Superior temporal gyrus (tissue), 1 donor: ENCODE measurements at regions not wholly inside any gene's neighbourhood (a gene's known extent, or its start where the extent isn't known, plus 50 kb on each side); places are given as distances from the start of the nearest gene placed in this dataset.

Experiments used
- DNase-seq: peaks from one replicate; pipeline ENCODE4 v3.0.0-alpha.2; 2016; ENCODE audit errors: extremely low spot score

GRCh38 chr1:78359666-78360065 lies 131.1 kb upstream of the PTGFR start:
- DNase-seq: no peak

DNA sequence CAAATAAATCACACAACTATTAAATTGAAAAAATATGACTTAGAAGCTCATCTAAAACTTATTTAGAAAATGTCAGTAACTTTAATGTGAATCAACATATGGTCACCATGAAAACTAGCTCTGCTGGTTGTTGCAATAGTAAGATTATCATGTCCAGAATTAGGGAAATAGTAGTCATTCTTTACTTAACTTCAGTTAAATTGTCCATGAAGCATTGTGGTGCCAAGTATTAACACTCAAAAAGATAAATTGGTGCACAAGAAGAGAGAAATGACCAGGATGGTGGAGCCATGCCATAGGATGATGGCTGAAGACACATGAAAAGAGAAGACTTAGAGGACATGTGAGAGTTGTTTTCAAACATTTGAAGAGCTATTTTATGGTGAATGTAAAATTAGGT lies 130.2 kb upstream of the PTGFR start:
- no peak for DNase-seq

DNA sequence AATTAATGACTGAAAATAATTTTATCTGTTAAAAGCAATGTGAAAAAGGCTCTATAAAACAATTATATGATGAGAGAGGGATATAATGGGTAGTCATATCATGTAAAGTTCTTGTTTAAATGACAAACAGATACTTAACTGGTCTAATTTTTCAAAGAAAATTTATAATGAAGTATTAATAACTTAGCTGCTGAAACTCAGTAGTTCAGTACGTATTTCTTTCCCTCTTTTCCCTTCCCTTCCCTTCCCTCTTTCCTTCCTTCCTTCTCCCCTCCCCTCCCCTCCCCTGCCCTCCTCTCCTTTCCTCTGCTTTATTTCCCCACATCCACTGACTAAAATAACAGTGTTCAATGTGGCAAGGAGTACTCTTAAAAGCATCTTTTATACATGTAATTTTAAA lies 123.1 kb upstream of the PTGFR start:
- DNase-seq: no peak

- DNase-seq: no peak
These were observed 121.2 kb upstream of the PTGFR start for GRCh38 chr1:78369546-78369945.

GRCh38 chr1:78370356-78370755 lies 120.4 kb upstream of the PTGFR start:
- no peak for DNase-seq

GRCh38 chr1:78370779-78371482 lies 119.8 kb upstream of the PTGFR start:
- DNase-seq: no peak

- DNase-seq: no peak
These were observed 117.1 kb upstream of the PTGFR start for GRCh38 chr1:78373676-78374075.

DNA sequence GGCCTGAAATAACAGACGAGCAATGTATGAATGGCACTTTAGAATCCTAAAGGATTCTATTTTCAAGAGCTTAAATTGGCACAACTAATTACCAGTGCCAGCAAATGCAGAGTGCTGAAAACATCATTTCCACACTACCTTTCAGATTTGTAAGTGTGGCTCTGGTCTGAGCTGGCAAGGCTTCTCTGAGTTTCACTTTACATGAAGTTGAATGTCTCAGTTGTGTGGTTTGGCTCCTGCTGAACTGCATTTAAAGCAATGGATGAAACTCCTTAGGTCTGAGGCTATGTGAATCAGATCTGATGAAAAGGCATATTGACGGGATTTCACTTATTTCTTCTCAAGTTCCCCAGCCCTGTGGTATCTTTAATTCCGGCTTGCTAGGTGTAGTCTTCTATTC lies 114.8 kb upstream of the PTGFR start:
- no peak for DNase-seq

GRCh38 chr1:78377356-78377928 lies 113.3 kb upstream of the PTGFR start:
- DNase-seq: no peak

GRCh38 chr1:78383923-78384322 lies 106.9 kb upstream of the PTGFR start:
- DNase-seq: no peak

DNA sequence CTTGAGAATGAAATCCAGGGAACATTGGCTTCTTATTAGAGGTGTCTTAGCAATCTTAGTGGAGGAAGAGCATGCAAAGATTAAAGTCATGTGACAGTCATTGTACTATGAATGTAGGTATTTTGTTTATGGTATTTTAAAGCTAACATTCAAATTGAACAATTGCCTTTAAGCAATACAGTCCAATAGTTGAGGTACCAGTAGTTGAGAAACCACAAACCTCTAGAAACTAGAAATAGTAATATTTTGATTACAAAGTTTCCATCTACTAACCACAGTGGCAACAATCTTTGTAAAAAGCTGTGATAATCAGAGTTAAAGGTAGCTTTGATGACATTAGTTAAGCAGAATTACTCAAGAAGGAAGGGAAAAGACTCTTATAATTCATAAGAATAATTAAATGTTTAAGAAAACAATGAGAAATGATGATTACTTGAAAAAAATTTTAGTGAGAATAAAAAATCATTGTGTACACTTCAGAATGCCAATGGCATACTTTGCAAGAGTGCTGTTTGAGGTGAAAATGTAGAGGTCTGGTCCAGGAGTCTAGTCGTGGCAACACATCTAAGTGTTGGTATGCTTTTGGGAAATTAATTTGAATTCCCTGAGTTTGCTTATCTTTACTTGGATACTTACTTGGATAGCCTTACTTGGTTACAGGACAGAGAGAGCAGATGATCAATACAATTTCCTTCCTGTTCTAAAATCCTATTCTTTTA lies 104.9 kb upstream of the PTGFR start:
- DNase-seq: no peak

DNA sequence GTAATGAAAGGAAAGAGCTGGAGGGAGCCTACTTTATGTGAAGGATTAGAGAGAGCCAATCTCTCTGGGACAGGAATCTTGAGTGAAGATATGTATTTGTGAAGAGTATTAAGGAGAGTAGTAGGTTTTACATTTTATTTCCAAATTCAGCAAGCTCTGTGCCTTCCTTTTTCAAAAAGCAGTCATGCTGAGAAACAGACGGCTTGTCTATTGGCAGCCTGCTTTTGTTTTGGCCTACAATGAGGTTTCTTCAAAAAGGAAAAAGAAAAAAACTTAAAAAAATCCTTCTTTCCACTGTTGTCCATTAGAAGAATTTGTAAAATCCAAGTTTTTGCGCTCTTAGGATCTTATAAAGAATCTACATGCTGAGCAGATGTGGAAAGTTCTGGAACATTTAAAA lies 103.6 kb upstream of the PTGFR start:
- DNase-seq: no peak

DNA sequence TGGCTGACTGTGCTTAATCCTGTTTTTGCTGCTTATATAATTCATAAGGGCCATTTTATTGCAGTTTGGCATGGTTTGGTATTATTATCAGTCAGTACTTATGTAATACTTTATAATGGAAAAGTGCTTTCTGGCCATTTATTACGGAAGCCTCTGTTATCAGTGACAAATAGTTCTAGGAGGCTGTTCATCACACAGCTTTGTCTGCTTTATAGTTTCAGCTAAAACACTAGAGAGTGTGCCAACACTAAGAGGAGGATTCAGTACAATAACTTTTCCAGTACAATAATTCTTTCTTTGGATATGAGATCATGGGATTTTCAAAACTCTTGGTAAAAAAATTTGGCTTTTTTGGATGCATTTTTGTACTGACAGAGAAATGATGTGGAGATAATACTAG lies 102.9 kb upstream of the PTGFR start:
- DNase-seq: no peak

GRCh38 chr1:78388275-78388674 lies 102.5 kb upstream of the PTGFR start:
- DNase-seq: no peak

DNA sequence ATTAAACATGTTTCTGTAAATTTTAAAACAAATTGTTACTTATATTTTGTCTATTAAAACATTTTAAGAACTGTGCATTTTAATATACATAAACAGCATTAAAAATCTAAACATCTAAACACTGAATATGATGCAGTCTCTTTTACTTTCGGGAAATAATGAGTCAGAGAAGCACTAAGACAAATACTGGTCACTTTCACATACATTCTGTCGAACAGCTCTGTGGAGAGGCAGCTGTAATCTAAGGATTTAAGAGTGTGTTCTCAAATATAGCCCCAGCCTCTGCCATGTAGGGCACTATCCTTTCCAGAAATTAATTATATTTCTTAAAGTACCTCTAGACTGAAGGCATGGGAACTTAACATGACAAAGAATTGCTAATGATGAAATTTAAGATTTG lies 89.6 kb upstream of the PTGFR start:
- no peak for DNase-seq

DNA sequence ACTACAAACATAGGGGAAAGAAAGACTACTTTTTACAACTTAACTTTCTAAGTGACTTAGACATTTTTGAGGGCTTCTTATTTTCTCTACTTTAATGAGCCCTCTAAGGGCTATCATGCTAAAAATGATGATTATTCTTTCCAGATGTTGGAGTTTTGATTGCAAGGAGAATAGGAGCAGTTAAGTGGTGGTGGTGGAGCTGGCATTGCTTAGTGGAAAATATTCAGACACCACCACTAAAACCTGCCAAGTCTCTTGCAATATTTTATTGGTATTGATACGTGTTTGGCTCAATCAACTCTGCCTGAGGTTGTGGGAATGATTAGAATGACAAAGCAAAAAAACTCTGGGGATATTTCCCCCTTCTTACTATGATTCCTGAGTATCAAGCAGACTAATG lies 82.6 kb upstream of the PTGFR start:
- DNase-seq: no peak

DNA sequence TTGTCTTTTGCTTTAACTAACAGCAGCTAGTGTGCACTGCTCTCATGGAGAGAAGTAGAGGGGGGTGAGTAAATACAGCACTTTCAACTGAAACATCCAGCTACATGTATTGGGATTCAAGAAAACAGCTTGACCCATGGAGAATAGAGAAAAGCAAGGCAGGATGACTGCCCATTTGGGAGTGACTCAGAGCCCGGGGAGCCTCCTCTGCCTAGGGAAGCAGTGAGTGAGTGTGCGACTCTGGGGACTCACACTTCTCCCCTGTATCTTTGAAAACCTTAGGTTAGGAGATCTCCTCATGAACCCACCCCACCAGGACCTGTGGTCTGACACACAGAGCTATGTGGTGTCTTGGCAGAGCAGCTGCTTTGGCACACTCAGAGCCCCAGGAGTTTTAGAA lies 82.0 kb upstream of the PTGFR start:
- DNase-seq: no peak

DNA sequence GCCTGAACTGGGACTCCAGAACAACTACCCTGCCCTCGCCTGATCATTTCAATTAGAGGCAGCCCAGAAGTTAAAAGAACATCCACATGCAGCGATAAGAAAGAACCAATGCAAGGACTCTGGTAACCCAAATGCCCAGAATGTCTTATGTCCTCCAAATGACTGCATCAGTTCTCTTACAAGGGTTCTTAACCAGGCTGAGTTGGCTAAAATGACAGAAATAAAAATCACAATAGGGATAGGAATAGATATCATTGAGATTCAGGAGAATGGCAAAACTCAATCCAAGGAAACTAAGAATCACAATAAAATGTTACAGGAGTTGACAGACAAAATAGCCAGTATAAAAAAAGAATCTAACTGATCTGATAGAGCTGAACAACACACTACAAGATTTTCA lies 80.1 kb upstream of the PTGFR start:
- no peak for DNase-seq

DNA sequence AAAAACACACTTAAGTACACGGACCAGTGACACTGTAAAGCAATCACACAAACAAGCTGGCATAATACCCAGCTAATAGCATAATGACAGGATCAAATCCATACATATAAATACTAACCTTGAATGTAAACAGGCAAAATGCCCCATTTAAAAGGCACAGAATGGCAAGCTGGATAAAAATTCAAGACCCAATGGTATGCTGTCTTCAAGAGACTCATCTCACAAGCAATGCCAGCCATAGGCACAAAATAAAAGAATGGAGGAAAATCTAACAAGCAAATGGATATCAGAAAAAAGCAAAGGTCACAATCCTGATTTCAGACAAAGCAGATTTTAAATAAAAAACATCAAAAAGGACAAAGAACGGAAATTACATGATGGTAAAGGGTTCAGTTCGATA lies 79.1 kb upstream of the PTGFR start:
- DNase-seq: no peak

DNA sequence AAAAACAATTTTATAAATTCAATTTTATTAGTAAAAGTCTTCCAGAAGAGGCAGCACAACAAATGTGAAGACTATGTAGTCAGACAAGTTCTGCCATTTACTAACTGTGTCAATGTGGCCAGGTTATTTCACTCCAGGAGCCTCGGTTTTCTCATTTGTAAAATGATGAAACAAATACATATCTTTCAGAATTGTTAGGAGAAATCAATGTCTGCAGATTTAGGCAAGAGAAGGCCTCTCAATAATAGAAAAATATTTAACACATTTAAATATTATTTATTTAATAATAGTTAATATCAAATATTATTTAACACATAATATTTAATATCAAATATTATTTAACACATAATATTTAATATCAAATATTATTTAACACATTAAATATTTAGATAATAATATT lies 75.6 kb upstream of the PTGFR start:
- no peak for DNase-seq

GRCh38 chr1:78419309-78419708 lies 71.5 kb upstream of the PTGFR start:
- DNase-seq: no peak

DNA sequence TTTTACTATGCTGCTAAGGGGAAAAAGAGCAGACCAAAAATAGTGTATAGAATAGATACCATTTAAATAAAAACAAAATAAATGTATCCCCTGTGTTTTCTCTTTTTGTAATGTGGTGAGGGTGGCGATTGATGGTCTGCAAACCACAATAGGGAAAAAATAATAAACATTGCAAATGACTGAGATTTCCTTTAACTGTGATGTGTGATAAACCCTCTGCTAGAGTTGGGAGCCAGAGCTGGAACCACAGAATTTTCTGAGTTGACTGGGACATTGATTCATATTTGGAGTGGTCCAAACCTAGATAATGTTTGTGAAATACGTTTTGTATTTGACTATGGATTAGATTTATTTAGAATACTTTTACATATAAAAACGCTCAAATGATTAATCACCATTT lies 70.6 kb upstream of the PTGFR start:
- no peak for DNase-seq

DNA sequence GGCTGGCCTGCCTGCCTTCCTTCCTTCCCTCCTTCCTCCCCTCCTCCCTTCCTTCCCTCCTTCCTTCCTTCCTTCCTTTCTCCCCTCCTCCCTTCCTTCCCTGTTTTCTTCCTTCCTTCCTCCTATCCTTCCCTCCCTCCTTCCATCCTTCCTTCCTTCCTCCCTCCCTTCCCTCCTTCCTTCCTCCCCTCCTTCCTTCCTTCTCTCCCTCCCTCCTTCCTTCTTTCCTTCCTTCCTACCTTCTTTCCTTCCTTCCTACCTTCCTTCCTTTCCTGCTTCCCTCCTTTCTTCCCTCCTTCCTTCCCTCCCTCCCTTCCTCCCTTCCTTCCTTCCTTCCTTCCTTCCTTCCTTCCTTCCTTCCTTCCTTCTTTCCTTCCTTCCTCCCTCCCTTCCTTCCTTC lies 70.1 kb upstream of the PTGFR start:
- no peak for DNase-seq
